GM21515 (cell line): ENCODE measurements at regions not wholly inside any gene's neighbourhood (a gene's known extent, or its start where the extent isn't known, plus 50 kb on each side); places are given as distances from the start of the nearest gene placed in this dataset.
"Not testable (repeated sequence)": the region's sequence is repeated elsewhere in the genome, so short reads cannot be mapped to it uniquely, and the experiment has no call there.

ENCODE experiments used
- ATAC-seq: cut with Tn5 transposase; IDR thresholded peaks from one replicate; pipeline ENCODE4 v1.9.1; 2021; ENCODE audit not compliant: unreplicated experiment

DNA sequence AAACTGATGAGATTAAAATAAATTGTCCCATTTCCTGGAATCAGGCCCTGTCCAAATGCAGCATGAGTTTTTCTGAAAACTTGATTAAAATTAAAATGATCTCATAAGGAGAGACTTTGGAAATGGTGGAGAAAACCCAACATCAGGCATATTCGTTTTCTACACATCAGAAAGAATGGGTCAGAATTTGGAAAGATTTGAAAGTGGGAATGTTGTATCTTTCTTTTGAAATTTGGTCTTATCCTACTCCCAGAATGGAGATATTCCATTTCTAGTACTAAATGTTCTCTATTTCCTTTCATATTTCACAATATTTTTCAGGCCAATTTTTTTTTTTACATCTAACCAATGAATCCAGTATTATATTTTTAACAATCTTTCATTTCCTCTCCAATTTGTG lies 223.9 kb upstream of the RXFP2 start:
- ATAC-seq: no peak

DNA sequence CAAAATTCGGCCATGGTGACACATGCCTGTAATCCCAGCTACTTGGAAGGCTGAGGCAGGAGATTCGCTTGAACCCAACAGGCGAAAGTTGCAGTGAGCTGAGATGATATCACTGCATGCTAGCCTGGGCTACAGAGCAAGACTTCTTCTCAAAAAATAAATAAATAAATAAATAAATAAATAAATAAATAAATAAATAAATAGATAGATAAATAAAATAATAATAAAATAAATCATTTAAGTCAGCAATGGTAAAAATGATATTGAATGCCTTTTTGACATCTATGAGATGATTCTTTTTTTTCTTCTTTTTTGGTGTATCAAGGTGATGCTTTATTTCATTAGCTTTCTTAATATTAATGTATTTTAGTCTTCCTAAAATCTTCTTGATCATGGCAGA lies 221.7 kb upstream of the RXFP2 start:
- no peak for ATAC-seq

GRCh38 chr13:31518645-31519044 lies 220.7 kb upstream of the RXFP2 start:
- no peak for ATAC-seq

DNA sequence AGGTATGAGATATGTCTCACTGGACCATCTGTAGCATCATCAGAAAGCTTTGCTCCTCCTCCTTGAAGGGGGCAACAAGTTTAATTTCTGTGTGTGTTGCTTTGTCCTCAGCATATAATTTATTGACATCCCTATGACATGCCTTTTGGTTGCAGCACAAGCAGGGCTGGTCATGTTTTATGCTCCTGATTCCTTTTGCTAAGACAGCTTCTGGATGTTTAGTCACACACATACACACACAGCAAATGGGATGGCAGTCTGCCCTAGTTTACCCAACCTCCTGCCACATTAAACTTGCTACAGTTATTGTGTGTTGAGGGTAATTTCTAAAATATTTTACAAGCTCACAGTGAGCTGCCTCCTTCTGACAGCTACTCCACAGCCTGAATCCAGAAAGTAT lies 217.9 kb upstream of the RXFP2 start:
- no peak for ATAC-seq

DNA sequence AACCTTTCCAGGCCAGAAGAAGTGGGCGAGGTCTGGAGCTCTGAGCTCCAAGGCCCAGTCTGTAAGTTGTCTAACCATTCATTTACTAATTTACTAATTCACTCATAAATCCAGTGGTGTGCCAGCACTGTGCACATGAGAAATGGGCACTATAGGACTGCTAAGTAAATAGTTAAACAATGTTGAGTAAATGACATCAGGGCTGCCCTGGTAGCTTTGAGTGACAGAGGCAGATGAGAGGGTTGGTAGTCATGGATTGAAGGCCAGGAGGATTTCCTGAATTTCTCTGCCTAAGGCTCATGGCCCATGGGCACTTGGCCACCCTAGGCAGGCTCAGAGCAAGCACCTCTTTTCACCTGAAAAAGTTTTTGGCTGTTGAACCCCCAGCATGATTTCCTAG lies 216.9 kb upstream of the RXFP2 start:
- ATAC-seq: no peak

- no peak for ATAC-seq
Measured at GRCh38 chr13:31528176-31528575, 211.2 kb upstream of the RXFP2 start.

GRCh38 chr13:31528758-31529157 lies 210.6 kb upstream of the RXFP2 start:
- no peak for ATAC-seq

GRCh38 chr13:31530922-31531321 lies 208.4 kb upstream of the RXFP2 start:
- no peak for ATAC-seq

GRCh38 chr13:31537052-31537451 lies 202.3 kb upstream of the RXFP2 start:
- no peak for ATAC-seq

- no peak for ATAC-seq
Measured at GRCh38 chr13:31538067-31539042, 201.0 kb upstream of the RXFP2 start.

DNA sequence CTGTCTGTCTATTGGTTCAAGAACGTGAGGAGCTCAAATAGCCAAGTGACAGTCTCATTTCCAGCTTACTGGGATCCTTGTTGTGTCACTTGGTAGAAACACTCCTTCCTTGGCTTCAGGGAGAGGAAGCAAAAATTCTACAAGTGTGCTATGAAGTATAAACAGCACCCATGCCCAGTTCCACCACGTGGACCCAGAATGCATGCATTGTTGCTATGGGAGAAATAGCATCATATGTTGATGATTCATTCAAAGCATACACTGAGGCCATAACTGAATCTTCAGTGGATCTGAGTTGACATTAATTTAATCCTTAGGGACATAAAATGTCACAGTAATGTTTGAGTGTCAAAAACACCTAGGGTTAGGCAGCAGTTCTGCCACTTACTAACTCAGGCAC lies 199.0 kb upstream of the RXFP2 start:
- no peak for ATAC-seq

DNA sequence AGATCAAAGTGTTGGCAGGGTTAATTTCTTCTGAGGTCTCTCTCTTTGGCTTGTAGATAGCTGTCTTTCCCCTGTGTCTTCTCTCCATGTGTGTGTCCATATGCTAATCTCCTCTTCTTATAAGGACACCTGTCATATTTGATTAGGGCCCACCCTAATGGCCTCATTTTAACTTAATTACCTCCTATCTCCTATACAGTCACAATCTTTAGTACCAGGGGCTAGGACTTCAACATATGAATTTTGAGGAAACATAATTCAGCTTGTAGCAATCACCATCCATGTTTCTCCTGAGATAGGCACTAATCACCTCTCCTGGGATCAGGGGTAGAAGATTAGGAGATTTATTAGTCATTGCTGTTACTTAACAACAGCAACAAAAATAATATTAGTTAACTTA lies 196.1 kb upstream of the RXFP2 start:
- ATAC-seq: no peak

DNA sequence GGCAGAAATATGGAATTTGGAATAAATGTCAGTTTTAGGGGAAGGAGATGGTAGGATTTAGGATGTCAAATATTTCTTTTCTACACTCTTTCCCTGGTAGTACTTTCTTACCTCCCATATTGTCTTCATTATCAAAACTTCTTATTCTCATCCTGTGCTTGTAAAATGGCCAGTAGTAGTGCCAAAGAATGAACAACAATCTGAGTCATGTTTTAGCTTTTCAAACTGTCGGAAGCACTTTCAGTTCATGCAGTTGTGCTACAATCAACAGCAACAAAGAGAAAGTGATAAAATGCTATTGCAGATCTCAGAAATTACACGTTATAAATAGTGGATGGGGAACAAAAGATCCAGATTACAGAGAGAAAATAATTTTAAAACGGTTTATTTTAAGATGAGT lies 193.7 kb upstream of the RXFP2 start:
- ATAC-seq: no peak

- no peak for ATAC-seq
Measured at GRCh38 chr13:31556376-31556775, 182.9 kb upstream of the RXFP2 start.

DNA sequence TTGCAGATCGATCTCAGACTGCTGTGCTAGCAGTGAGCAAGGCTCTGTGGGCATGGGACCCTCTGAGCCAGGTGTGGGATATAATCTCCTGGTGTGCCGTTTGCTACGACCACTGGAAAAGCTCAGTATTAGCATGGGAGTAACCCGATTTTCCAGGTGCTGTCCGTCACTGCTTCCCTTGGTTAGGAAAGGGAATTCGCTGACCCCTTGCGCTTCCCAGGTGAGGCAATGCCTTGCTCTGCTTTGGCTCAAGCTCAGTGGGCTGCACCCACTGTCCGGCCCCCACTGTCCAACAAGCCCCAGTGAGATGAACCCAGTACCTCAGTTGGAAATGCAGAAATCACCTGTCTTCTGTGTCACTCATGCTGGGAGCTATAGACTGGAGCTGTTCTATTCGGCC lies 155.1 kb upstream of the RXFP2 start:
- ATAC-seq: not testable (repeated sequence)

DNA sequence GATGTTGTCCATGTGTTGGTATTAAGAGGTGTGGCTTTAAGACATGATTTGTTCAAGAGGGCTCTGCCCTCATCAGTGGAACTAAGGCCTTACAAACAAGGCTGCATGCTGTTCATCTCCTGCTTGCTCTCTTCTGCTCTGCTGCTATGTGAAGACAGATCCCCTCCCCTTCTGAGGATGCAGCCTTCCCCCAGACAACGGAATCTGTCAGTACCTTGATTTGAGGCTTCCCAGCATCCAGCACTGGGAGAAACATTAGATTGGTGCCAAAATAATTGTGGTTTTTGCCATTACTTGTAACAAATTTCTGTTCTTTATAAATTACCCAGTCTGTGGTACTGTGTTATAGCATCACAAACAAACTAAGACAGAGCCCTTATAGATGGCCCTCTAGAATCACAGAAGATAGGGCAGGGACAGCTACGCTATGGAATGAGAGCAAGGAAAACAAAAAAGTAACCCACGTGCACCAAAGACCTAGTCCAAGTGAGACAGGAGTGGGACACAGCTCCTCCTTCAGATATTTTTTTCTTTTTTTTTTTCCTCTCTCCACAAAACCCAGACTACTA lies 151.5 kb upstream of the RXFP2 start:
- no peak for ATAC-seq

DNA sequence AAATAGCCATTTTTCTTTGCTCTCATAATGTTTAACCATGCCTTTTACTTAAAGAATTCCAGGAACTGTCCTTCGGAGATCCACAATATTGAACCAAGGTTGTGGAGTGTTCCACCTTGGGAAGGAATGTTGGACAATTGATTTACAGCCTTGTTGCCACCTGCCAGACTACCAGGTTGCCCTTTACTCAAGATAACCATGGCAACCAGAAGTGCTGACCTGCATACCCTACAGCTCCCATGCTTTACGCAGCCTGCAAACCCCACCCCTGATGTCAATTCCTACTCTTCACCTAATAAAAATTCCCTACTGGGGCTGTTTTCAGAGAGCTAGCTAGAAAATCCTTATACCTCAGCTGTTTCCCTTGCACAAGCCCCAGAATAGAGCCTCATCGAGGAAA lies 151.0 kb upstream of the RXFP2 start:
- no peak for ATAC-seq

DNA sequence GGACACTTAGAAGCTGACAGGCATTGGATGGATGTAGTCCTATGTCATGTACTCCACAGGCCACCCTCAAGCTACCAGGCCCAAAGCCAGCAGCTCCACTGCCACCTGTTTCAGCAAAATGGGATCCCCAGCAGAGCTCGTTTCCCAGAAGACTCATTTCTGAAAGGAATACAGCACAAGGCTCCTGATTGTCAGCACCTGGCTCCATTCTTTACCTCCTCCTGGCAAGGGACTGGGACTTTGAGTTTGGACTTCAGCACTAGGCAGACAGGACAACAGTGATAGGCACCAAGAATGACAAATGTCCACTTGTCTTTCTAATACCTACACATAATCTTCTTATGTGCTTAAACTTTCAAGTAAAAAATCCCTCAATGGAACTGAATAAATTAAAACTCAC lies 150.4 kb upstream of the RXFP2 start:
- ATAC-seq: no peak

GRCh38 chr13:31591642-31592233 lies 147.6 kb upstream of the RXFP2 start:
- no peak for ATAC-seq

GRCh38 chr13:31594056-31594455 lies 145.3 kb upstream of the RXFP2 start:
- ATAC-seq: no peak

GRCh38 chr13:31595563-31595962 lies 143.8 kb upstream of the RXFP2 start:
- no peak for ATAC-seq

DNA sequence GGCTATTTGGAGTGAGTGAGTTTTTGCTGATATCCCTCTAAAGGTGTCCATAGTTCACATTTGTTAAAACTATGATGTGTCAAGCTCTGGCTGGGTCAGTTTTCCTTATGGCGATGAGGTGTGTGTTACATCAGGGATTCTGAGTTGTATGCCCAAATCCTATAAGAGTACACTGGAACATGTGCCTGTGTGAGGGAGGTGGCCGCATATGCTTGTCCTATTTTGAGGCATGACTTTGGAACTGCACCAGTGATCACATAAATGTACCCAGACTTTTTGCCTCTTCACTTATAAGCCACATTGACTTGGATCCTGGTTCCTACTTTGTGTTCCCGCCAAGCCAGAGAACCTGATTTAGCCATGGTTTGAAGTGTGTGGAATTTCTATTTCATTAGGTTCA lies 140.3 kb upstream of the RXFP2 start:
- ATAC-seq: no peak
